ENCODE measurements at regions not wholly inside any gene's neighbourhood (a gene's known extent, or its start where the extent isn't known, plus 50 kb on each side); places are given as distances from the start of the nearest gene placed in this dataset.

GRCh38 chr20:19953606-19954005 is 63.6 kb upstream of the NAA20 start:
- TF ChIP-seq CTCF (IDR thresholded peaks at IDR 0.05; ENCODE audit: borderline replicate concordance, extremely low read depth, low read length, poor library complexity, severe bottlenecking) (no peak), EZH2 (IDR thresholded peaks at IDR 0.05; ENCODE audit: borderline replicate concordance, low read depth, low read length, severe bottlenecking) (no peak)

Data from DND-41 (cell line).